AG09309 (cell line): ENCODE measurements at regions not wholly inside any gene's neighbourhood (a gene's known extent, or its start where the extent isn't known, plus 50 kb on each side); places are given as distances from the start of the nearest gene placed in this dataset.

Experiments
- DNase-seq: peaks from one replicate; pipeline ENCODE4 v3.0.0-alpha.2; 2010; ENCODE audit warnings: low read depth
- H3K4me3 ChIP-seq: 2 replicates; pipeline ENCODE4 v1.5.1; 2011; ENCODE audit warnings: mild to moderate bottlenecking, low read depth, low read length, moderate library complexity; ENCODE audit not compliant: control insufficient read depth
- TF ChIP-seq, protein P1 (sequence below): IDR thresholded peaks from 2 replicates; pipeline ENCODE4 v1.5.1; 2011; ENCODE audit warnings: mild to moderate bottlenecking, low read depth, low read length, inconsistent platforms; ENCODE audit not compliant: insufficient read depth, control insufficient read depth; ENCODE audit errors: missing control alignments

GRCh38 chr2:30356776-30357175 lies 90.3 kb upstream of the LCLAT1 start:
- no peak for DNase-seq
- H3K4me3 ChIP-seq: no peak overlapping the region
- TF ChIP-seq, protein P1, sequence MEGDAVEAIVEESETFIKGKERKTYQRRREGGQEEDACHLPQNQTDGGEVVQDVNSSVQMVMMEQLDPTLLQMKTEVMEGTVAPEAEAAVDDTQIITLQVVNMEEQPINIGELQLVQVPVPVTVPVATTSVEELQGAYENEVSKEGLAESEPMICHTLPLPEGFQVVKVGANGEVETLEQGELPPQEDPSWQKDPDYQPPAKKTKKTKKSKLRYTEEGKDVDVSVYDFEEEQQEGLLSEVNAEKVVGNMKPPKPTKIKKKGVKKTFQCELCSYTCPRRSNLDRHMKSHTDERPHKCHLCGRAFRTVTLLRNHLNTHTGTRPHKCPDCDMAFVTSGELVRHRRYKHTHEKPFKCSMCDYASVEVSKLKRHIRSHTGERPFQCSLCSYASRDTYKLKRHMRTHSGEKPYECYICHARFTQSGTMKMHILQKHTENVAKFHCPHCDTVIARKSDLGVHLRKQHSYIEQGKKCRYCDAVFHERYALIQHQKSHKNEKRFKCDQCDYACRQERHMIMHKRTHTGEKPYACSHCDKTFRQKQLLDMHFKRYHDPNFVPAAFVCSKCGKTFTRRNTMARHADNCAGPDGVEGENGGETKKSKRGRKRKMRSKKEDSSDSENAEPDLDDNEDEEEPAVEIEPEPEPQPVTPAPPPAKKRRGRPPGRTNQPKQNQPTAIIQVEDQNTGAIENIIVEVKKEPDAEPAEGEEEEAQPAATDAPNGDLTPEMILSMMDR: no peak

GRCh38 chr2:30358351-30358750 lies 88.7 kb upstream of the LCLAT1 start:
- no peak for DNase-seq
- TF ChIP-seq, protein P1: no peak
- H3K4me3 ChIP-seq: no peak overlapping the region

GRCh38 chr2:30358842-30359241 lies 88.2 kb upstream of the LCLAT1 start:
- DNase-seq: no peak
- TF ChIP-seq, protein P1: no peak
- no peak overlapping the region for H3K4me3 ChIP-seq

GRCh38 chr2:30359644-30360167 lies 87.3 kb upstream of the LCLAT1 start:
- TF ChIP-seq, protein P1: no peak
- no peak for DNase-seq
- no peak overlapping the region for H3K4me3 ChIP-seq

- TF ChIP-seq, protein P1: no peak
- no peak overlapping the region for H3K4me3 ChIP-seq
- no peak for DNase-seq
Observed at GRCh38 chr2:30361751-30362394, 85.2 kb upstream of the LCLAT1 start.

GRCh38 chr2:30362468-30363081 lies 84.5 kb upstream of the LCLAT1 start:
- TF ChIP-seq, protein P1: no peak
- DNase-seq: no peak
- no peak overlapping the region for H3K4me3 ChIP-seq
